HCT116 (cell line): ENCODE measurements at regions not wholly inside any gene's neighbourhood (a gene's known extent, or its start where the extent isn't known, plus 50 kb on each side); places are given as distances from the start of the nearest gene placed in this dataset.

Experiments
- ATAC-seq: fragments of 200-7000 bp; cut with Tn5 transposase; 2 replicates; pipeline ENCODE4 v1.9.1; 2020; ENCODE audit warnings: mild to moderate bottlenecking, moderate library complexity
- BruUV-seq: library from RNA; stranded (reverse); fragments of 400-500 nt; replicated peaks from 2 replicates; lab custom pipeline; 2021; lab: Mats Ljungman, UMichigan
- CTCF ChIA-PET: fragments of 300-600 bp; sonication (Branson Sonifier 250); formaldehyde crosslinking; loops from one replicate; lab custom pipeline; 2021; ENCODE audit warnings: antibody characterized with exemption; lab: Charles Lee
- POLR2A ChIA-PET: fragments of 300-600, 350-600 bp; sonication (Branson Sonifier 250); formaldehyde crosslinking; loops from one replicate; lab custom pipeline; 2021; ENCODE audit warnings: antibody characterized with exemption; lab: Charles Lee
- RAD21 ChIA-PET, 2 experiments: fragments of 300-600 bp; sonication (Branson Sonifier 250); formaldehyde crosslinking; loops; one replicate each; lab custom pipeline; 2023; ENCODE audit warnings: low total read pairs in 2 of 2; ENCODE audit not compliant: uncharacterized antibody in 2 of 2, unreplicated experiment in 2 of 2, low non-redundant PET in 1 of 2; lab: Charles Lee
- DNase-seq: peaks from one replicate; pipeline ENCODE4 v3.0.0-alpha.2; 2010; ENCODE audit warnings: low read depth, low spot score
- H2AFZ ChIP-seq: fragments of 200-600 bp; shearing (Covaris generic), sonication (generic); 2 replicates; pipeline ENCODE4 v1.6.1; 2017; ENCODE audit warnings: low read depth, mixed run types, mixed read lengths, antibody characterized with exemption, low read length; ENCODE audit not compliant: poor library complexity, severe bottlenecking
- H3K27ac ChIP-seq: 2 replicates; pipeline ENCODE4 v1.5.1; 2012; ENCODE audit warnings: low read depth, low read length
- H3K27me3 ChIP-seq: fragments of 200-600 bp; sonication (generic); 2 replicates; pipeline ENCODE4 v1.6.1; 2016; ENCODE audit warnings: mixed run types, low read length, mixed read lengths; ENCODE audit not compliant: insufficient read depth
- H3K36me3 ChIP-seq, 2 experiments: fragments of 200-500 bp in 1 of 2; fragments of 200-600 bp in 1 of 2; sonication (Bioruptor generic) in 1 of 2; sonication (generic) in 1 of 2; 2 replicates each; pipeline versions ENCODE4 v1.5.1 to v1.6.1; 2014 to 2016; ENCODE audit warnings: low read length in 2 of 2, inconsistent platforms in 1 of 2, mixed read lengths in 1 of 2, mixed run types in 1 of 2; ENCODE audit not compliant: insufficient read depth in 2 of 2, control insufficient read depth in 1 of 2
- H3K4me1 ChIP-seq, 2 experiments: fragments of 200-600 bp in 1 of 2; sonication (generic) in 1 of 2; 2 replicates each; pipeline versions ENCODE4 v1.5.1 to v1.6.1; 2012 to 2017; ENCODE audit warnings: low read length in 2 of 2, inconsistent platforms in 1 of 2, mild to moderate bottlenecking in 1 of 2, mixed read lengths in 1 of 2, mixed run types in 1 of 2, moderate library complexity in 1 of 2; ENCODE audit not compliant: insufficient read depth in 2 of 2, control insufficient read depth in 1 of 2
- H3K4me2 ChIP-seq: fragments of 200-600 bp; sonication (generic); 2 replicates; pipeline ENCODE4 v1.6.1; 2017; ENCODE audit warnings: mixed run types, low read length, mixed read lengths
- H3K4me3 ChIP-seq, 2 experiments: fragments of 200-600 bp in 1 of 2; sonication (generic) in 1 of 2; replicated peaks in 1 of 2; 2 replicates each; pipeline ENCODE4 v1.5.1; 2011 to 2016; ENCODE audit warnings: low read length in 2 of 2, control low read depth in 1 of 2, low read depth in 1 of 2, mild to moderate bottlenecking in 1 of 2, mixed read lengths in 1 of 2, mixed run types in 1 of 2
- H3K79me2 ChIP-seq: fragments of 200-600 bp; sonication (generic); 2 replicates; pipeline ENCODE4 v1.6.1; 2017; ENCODE audit warnings: mild to moderate bottlenecking, mixed run types, low read length, moderate library complexity, mixed read lengths; ENCODE audit not compliant: insufficient read depth
- H3K9ac ChIP-seq: fragments of 200-600 bp; sonication (generic); 2 replicates; pipeline ENCODE4 v1.6.1; 2016; ENCODE audit warnings: low read length, mixed read lengths
- H3K9me2 ChIP-seq: fragments of 200-600 bp; sonication (generic), shearing (Covaris generic); 2 replicates; pipeline ENCODE4 v1.6.1; 2017; ENCODE audit warnings: mixed run types, mild to moderate bottlenecking, moderate library complexity; ENCODE audit not compliant: insufficient read depth
- H3K9me3 ChIP-seq, 2 experiments: fragments of 200-500 bp in 1 of 2; fragments of 200-600 bp in 1 of 2; sonication (Bioruptor generic) in 1 of 2; sonication (generic) in 1 of 2; 2 replicates each; pipeline ENCODE4 v1.6.1; 2014 to 2017; ENCODE audit warnings: low read length in 2 of 2, mixed read lengths in 2 of 2, inconsistent platforms in 1 of 2, low read depth in 1 of 2, mild to moderate bottlenecking in 1 of 2, mixed run types in 1 of 2, moderate library complexity in 1 of 2; ENCODE audit not compliant: control insufficient read depth in 1 of 2, insufficient read depth in 1 of 2
- H4K20me1 ChIP-seq: fragments of 200-600 bp; sonication (generic), shearing (Covaris generic); 2 replicates; pipeline ENCODE4 v1.6.1; 2017; ENCODE audit warnings: mixed run types, mild to moderate bottlenecking, moderate library complexity; ENCODE audit not compliant: insufficient read depth
- CEBPB ChIP-seq: IDR thresholded peaks from 2 replicates; pipeline ENCODE4 v1.6.1; 2012; ENCODE audit warnings: low read depth
- FOSL1 ChIP-seq: IDR thresholded peaks from 2 replicates; pipeline ENCODE4 v1.6.1; 2012; ENCODE audit warnings: low read depth
- JUND ChIP-seq: IDR thresholded peaks from 2 replicates; pipeline ENCODE4 v1.6.1; 2012
- SIN3A ChIP-seq: IDR thresholded peaks from 2 replicates; pipeline ENCODE4 v1.6.1; 2012; ENCODE audit warnings: low read depth
- SP1 ChIP-seq: IDR thresholded peaks from 2 replicates; pipeline ENCODE4 v1.6.1; 2012; ENCODE audit warnings: low read depth
- SRF ChIP-seq: IDR thresholded peaks from 2 replicates; pipeline ENCODE4 v1.6.1; 2012; ENCODE audit warnings: low read depth
- YY1 ChIP-seq: IDR thresholded peaks from 2 replicates; pipeline ENCODE4 v1.6.1; 2011; ENCODE audit warnings: low read length, low read depth, moderate library complexity, mild to moderate bottlenecking; ENCODE audit not compliant: insufficient replicate concordance; ENCODE audit errors: extremely low read depth
- ZBTB33 ChIP-seq: IDR thresholded peaks from 2 replicates; pipeline ENCODE4 v1.6.1; 2011; ENCODE audit warnings: mild to moderate bottlenecking, low read length, moderate library complexity; ENCODE audit not compliant: insufficient replicate concordance; ENCODE audit errors: extremely low read depth
- ZFX ChIP-seq: fragments of 450-650 bp; IDR thresholded peaks from 2 replicates; pipeline ENCODE4 v1.6.1; 2017
- ZNF274 ChIP-seq: fragments of 200-500 bp; sonication (Bioruptor generic); IDR thresholded peaks from 2 replicates; pipeline ENCODE4 v1.6.1; 2014; ENCODE audit warnings: mild to moderate bottlenecking, low read depth, low read length, inconsistent platforms
- intact Hi-C: fragments of 100-400 bp; cut with micrococcal nuclease; formaldehyde crosslinking; loops from 2 replicates; pipeline ENCODE4 v1.10.0; 2022
- TF ChIP-seq, protein P1 (sequence below), 3 experiments: fragments of 200-600 bp in 1 of 3; sonication (generic) in 1 of 3; IDR thresholded peaks in 2 of 3; conservative IDR thresholded peaks in 1 of 3; 2 replicates each; pipeline ENCODE4 v1.5.1; 2012 to 2017; ENCODE audit warnings: low read depth in 2 of 3, low read length in 2 of 3, antibody characterized with exemption in 1 of 3, borderline replicate concordance in 1 of 3, control low read depth in 1 of 3, mild to moderate bottlenecking in 1 of 3, mixed read lengths in 1 of 3, mixed run types in 1 of 3, moderate library complexity in 1 of 3; ENCODE audit not compliant: insufficient read depth in 1 of 3
- TF ChIP-seq, protein P2 (sequence below): IDR thresholded peaks from 2 replicates; pipeline ENCODE4 v1.6.1; 2012; ENCODE audit warnings: low read depth
- TF ChIP-seq, protein P3 (sequence below): IDR thresholded peaks from 2 replicates; pipeline ENCODE4 v1.6.1; 2012

DNA sequence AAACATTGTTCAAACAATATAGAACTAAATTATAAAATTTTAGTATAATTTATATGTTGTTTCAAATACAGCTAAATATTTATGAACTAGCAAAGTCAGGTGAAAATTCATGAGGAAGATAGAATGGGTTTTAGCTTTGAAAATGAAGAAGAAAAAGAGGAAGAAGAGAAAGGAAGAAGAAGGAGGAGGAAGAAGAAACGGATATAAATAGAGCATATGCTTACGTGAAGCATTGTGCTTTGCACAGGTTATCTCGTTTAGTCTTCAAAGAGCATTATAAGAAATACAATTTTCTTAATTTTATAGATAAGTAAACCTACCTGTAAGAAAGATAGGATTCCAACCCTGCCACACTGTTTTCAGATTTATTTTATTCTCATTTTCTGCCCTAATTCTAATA lies 620.6 kb upstream of the DAB2 start:
- no peaks in the 10 kb centered on the region for H3K27me3 ChIP-seq
- ChIA-PET POLR2A (no interaction called here), RAD21 (no interaction called here), CTCF (no interaction called here)
- DNase-seq (no peak), ATAC-seq (no peak)
- no peaks in the 10 kb centered on the region for H3K36me3 ChIP-seq
- no peak overlapping the region for H3K27ac ChIP-seq
- no peak overlapping the region for H2AFZ ChIP-seq
- no peak overlapping the region for H3K4me2 ChIP-seq
- no TSS peak for BruUV-seq
- H3K4me1 ChIP-seq = no peaks in the 10 kb centered on the region
- no peak overlapping the region for H3K9ac ChIP-seq
- no peak overlapping the region for H3K4me3 ChIP-seq
- no peaks in the 10 kb centered on the region; the same call in 1 of the 2 replicates for H3K9me2 ChIP-seq
- H3K9me3 ChIP-seq = no peaks in the 10 kb centered on the region
- no peaks in the 10 kb centered on the region for H3K79me2 ChIP-seq
- TF ChIP-seq, protein P1, sequence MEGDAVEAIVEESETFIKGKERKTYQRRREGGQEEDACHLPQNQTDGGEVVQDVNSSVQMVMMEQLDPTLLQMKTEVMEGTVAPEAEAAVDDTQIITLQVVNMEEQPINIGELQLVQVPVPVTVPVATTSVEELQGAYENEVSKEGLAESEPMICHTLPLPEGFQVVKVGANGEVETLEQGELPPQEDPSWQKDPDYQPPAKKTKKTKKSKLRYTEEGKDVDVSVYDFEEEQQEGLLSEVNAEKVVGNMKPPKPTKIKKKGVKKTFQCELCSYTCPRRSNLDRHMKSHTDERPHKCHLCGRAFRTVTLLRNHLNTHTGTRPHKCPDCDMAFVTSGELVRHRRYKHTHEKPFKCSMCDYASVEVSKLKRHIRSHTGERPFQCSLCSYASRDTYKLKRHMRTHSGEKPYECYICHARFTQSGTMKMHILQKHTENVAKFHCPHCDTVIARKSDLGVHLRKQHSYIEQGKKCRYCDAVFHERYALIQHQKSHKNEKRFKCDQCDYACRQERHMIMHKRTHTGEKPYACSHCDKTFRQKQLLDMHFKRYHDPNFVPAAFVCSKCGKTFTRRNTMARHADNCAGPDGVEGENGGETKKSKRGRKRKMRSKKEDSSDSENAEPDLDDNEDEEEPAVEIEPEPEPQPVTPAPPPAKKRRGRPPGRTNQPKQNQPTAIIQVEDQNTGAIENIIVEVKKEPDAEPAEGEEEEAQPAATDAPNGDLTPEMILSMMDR (IDR thresholded peaks at IDR 0.05 in 2 of 3, conservative IDR thresholded peaks at IDR 0.05 in 1 of 3; ENCODE audit: borderline replicate concordance in 1 of 3, insufficient read depth in 1 of 3, low read depth in 2 of 3, low read length in 2 of 3) = no peak
- TF ChIP-seq ZFX = no peak
- no peaks in the 10 kb centered on the region for H4K20me1 ChIP-seq
- intact Hi-C loops = no loop called here

GRCh38 chr5:40043916-40044315 lies 619.1 kb upstream of the DAB2 start:
- TF ChIP-seq JUND (no peak), YY1 (no peak), CEBPB (no peak), FOSL1 (no peak), SIN3A (no peak), SRF (no peak), SP1 (no peak), ZBTB33 (no peak), ZNF274 (no peak)
- TF ChIP-seq, protein P2, sequence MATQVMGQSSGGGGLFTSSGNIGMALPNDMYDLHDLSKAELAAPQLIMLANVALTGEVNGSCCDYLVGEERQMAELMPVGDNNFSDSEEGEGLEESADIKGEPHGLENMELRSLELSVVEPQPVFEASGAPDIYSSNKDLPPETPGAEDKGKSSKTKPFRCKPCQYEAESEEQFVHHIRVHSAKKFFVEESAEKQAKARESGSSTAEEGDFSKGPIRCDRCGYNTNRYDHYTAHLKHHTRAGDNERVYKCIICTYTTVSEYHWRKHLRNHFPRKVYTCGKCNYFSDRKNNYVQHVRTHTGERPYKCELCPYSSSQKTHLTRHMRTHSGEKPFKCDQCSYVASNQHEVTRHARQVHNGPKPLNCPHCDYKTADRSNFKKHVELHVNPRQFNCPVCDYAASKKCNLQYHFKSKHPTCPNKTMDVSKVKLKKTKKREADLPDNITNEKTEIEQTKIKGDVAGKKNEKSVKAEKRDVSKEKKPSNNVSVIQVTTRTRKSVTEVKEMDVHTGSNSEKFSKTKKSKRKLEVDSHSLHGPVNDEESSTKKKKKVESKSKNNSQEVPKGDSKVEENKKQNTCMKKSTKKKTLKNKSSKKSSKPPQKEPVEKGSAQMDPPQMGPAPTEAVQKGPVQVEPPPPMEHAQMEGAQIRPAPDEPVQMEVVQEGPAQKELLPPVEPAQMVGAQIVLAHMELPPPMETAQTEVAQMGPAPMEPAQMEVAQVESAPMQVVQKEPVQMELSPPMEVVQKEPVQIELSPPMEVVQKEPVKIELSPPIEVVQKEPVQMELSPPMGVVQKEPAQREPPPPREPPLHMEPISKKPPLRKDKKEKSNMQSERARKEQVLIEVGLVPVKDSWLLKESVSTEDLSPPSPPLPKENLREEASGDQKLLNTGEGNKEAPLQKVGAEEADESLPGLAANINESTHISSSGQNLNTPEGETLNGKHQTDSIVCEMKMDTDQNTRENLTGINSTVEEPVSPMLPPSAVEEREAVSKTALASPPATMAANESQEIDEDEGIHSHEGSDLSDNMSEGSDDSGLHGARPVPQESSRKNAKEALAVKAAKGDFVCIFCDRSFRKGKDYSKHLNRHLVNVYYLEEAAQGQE = no peak
- TF ChIP-seq, protein P3, sequence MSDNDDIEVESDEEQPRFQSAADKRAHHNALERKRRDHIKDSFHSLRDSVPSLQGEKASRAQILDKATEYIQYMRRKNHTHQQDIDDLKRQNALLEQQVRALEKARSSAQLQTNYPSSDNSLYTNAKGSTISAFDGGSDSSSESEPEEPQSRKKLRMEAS = no peak

More at GRCh38 chr5:40043916-40044315, 619.1 kb upstream of the DAB2 start:
- no peaks in the 10 kb centered on the region for H4K20me1 ChIP-seq
- H3K27me3 ChIP-seq = no peaks in the 10 kb centered on the region
- H3K9me2 ChIP-seq = no peaks in the 10 kb centered on the region; the same call in 1 of the 2 replicates
- RAD21 ChIA-PET = no interaction called here
- POLR2A ChIA-PET = no interaction called here
- no peak overlapping the region for H3K4me3 ChIP-seq
- H2AFZ ChIP-seq = no peak overlapping the region
- H3K4me2 ChIP-seq = no peak overlapping the region
- CTCF ChIA-PET = no interaction called here
- H3K9me3 ChIP-seq = no peaks in the 10 kb centered on the region
- intact Hi-C loops = no loop called here
- ATAC-seq (no peak), DNase-seq (no peak)
- H3K27ac ChIP-seq = no peak overlapping the region
- H3K9ac ChIP-seq = no peak overlapping the region
- H3K4me1 ChIP-seq = no peaks in the 10 kb centered on the region
- H3K36me3 ChIP-seq = no peaks in the 10 kb centered on the region
- H3K79me2 ChIP-seq = no peaks in the 10 kb centered on the region
- no TSS peak for BruUV-seq
